ENCODE measurements at regions not wholly inside any gene's neighbourhood (a gene's known extent, or its start where the extent isn't known, plus 50 kb on each side); places are given as distances from the start of the nearest gene placed in this dataset.

- Histone ChIP-seq H3K27me3 (ENCODE audit: control insufficient read depth, insufficient read depth, low read length) (no peaks in the 10 kb centered on the region), H3K4me1 (ENCODE audit: control insufficient read depth, insufficient read depth, low read length) (no peaks in the 10 kb centered on the region), H3K9me3 (ENCODE audit: control insufficient read depth, insufficient read depth, low read length) (no peaks in the 10 kb centered on the region), H3K27ac (ENCODE audit: low read length) (no peak overlapping the region), H3K36me3 (ENCODE audit: control insufficient read depth, insufficient read depth, low read length) (no peaks in the 10 kb centered on the region), H3K4me3 (ENCODE audit: low read length) (no peak overlapping the region)
- Mint-ChIP-seq H3K4me3 (no peak overlapping the region), H3K4me1 (no peaks in the 10 kb centered on the region), H3K27me3 (ENCODE audit: low read depth in 2 of 2) (no peaks in the 10 kb centered on the region), H3K9me3 (peaks cover 16 to 20% of the 10 kb centered on the region in 2 donors), H3K36me3 (peaks cover 9% of the 10 kb centered on the region), H3K27ac (no peak overlapping the region)
- no peak for DNase-seq
- no peak for TF ChIP-seq CTCF (IDR thresholded peaks at IDR 0.05)
- no peak for ATAC-seq
- WGBS (ENCODE audit: insufficient coverage): 94% methylated on average over 5 of the region's 5 CpGs
- intact Hi-C loops (cut with micrococcal nuclease): no loop called here
Observed at GRCh38 chr2:14433946-14434495, 198.5 kb upstream of the LRATD1 start.

GRCh38 chr2:14445670-14446069 lies 186.8 kb upstream of the LRATD1 start:
- Histone ChIP-seq H3K27me3 (ENCODE audit: control insufficient read depth, insufficient read depth, low read length) (no peaks in the 10 kb centered on the region), H3K4me1 (ENCODE audit: control insufficient read depth, insufficient read depth, low read length) (no peaks in the 10 kb centered on the region), H3K27ac (ENCODE audit: low read length) (no peak overlapping the region), H3K9me3 (ENCODE audit: control insufficient read depth, insufficient read depth, low read length) (peaks cover 11% of the 10 kb centered on the region), H3K4me3 (ENCODE audit: low read length) (no peak overlapping the region), H3K36me3 (ENCODE audit: control insufficient read depth, insufficient read depth, low read length) (no peaks in the 10 kb centered on the region)
- no peak overlapping the region for H3K4me3 Mint-ChIP-seq
- DNase-seq (no peak), ATAC-seq (no peak)
- H3K36me3 Mint-ChIP-seq: no peaks in the 10 kb centered on the region
- no peak for TF ChIP-seq CTCF (IDR thresholded peaks at IDR 0.05)
- H3K4me1 Mint-ChIP-seq: no peaks in the 10 kb centered on the region
- no peak overlapping the region for H3K27ac Mint-ChIP-seq
- H3K27me3 Mint-ChIP-seq (ENCODE audit: low read depth in 2 of 2): no peaks in the 10 kb centered on the region
- intact Hi-C loops (cut with micrococcal nuclease): no loop called here
- H3K9me3 Mint-ChIP-seq: peaks cover 13 to 18% of the 10 kb centered on the region in 2 donors

- intact Hi-C loops (cut with micrococcal nuclease): no loop called here
- Histone ChIP-seq H3K4me3 (ENCODE audit: low read length) (no peak overlapping the region), H3K4me1 (ENCODE audit: control insufficient read depth, insufficient read depth, low read length) (no peaks in the 10 kb centered on the region), H3K9me3 (ENCODE audit: control insufficient read depth, insufficient read depth, low read length) (peaks cover 11% of the 10 kb centered on the region), H3K36me3 (ENCODE audit: control insufficient read depth, insufficient read depth, low read length) (no peaks in the 10 kb centered on the region), H3K27ac (ENCODE audit: low read length) (no peak overlapping the region), H3K27me3 (ENCODE audit: control insufficient read depth, insufficient read depth, low read length) (no peaks in the 10 kb centered on the region)
- DNase-seq (no peak), ATAC-seq (no peak)
- Mint-ChIP-seq H3K27ac (no peak overlapping the region), H3K9me3 (peaks cover 10 to 11% of the 10 kb centered on the region in 2 donors), H3K27me3 (ENCODE audit: low read depth in 2 of 2) (no peaks in the 10 kb centered on the region), H3K4me3 (no peak overlapping the region), H3K36me3 (no peaks in the 10 kb centered on the region), H3K4me1 (no peaks in the 10 kb centered on the region)
- no peak for TF ChIP-seq CTCF (IDR thresholded peaks at IDR 0.05)
- WGBS (ENCODE audit: insufficient coverage): no CpG with 5 or more reads among the region's 1 CpG
Observed at GRCh38 chr2:14448340-14448739, 184.2 kb upstream of the LRATD1 start.

GRCh38 chr2:14451312-14451711 lies 181.2 kb upstream of the LRATD1 start:
- no peaks in the 10 kb centered on the region for H3K27me3 ChIP-seq (ENCODE audit: control insufficient read depth, insufficient read depth, low read length)
- TF ChIP-seq CTCF (IDR thresholded peaks at IDR 0.05): no peak
- intact Hi-C loops (cut with micrococcal nuclease): no loop called here
- H3K36me3 ChIP-seq (ENCODE audit: control insufficient read depth, insufficient read depth, low read length): no peaks in the 10 kb centered on the region
- H3K27ac ChIP-seq (ENCODE audit: low read length): no peak overlapping the region
- Mint-ChIP-seq H3K4me1 (no peaks in the 10 kb centered on the region), H3K27me3 (ENCODE audit: low read depth in 2 of 2) (no peaks in the 10 kb centered on the region), H3K4me3 (no peak overlapping the region), H3K27ac (no peak overlapping the region), H3K9me3 (peaks cover 12 to 13% of the 10 kb centered on the region in 2 donors), H3K36me3 (no peaks in the 10 kb centered on the region)
- no peak overlapping the region for H3K4me3 ChIP-seq (ENCODE audit: low read length)
- WGBS (ENCODE audit: insufficient coverage): 60% methylated on average over 2 of the region's 2 CpGs
- H3K4me1 ChIP-seq (ENCODE audit: control insufficient read depth, insufficient read depth, low read length): no peaks in the 10 kb centered on the region
- ATAC-seq: no peak
- H3K9me3 ChIP-seq (ENCODE audit: control insufficient read depth, insufficient read depth, low read length): peaks cover under 1% of the 10 kb centered on the region
- no peak for DNase-seq

All from natural killer cell (primary cell).